PFSK-1 (cell line): ENCODE measurements at regions not wholly inside any gene's neighbourhood (a gene's known extent, or its start where the extent isn't known, plus 50 kb on each side); places are given as distances from the start of the nearest gene placed in this dataset.

Source experiments
- FOXP2 ChIP-seq: optimal IDR thresholded peaks from 2 replicates; pipeline ENCODE3; 2011; ENCODE audit warnings: borderline replicate concordance, control low read depth, inconsistent platforms; ENCODE audit not compliant: insufficient read depth; ENCODE audit errors: extremely low read length, extremely low read depth
- POLR2AphosphoS5 ChIP-seq: IDR thresholded peaks from 2 replicates; pipeline ENCODE4 v1.6.1; 2012; ENCODE audit warnings: low read depth, mild to moderate bottlenecking, control low read depth, low read length, moderate library complexity
- REST ChIP-seq, 2 experiments: IDR thresholded peaks; 2 replicates each; pipeline versions ENCODE4 v1.6.1 to v1.8.0; 2011 to 2012; ENCODE audit warnings: low read depth in 2 of 2, low read length in 2 of 2, control low read depth in 1 of 2, inconsistent platforms in 1 of 2, mild to moderate bottlenecking in 1 of 2, moderate library complexity in 1 of 2; ENCODE audit not compliant: insufficient read depth in 1 of 2
- SIN3A ChIP-seq: IDR thresholded peaks from 2 replicates; pipeline ENCODE4 v1.6.1; 2012; ENCODE audit warnings: mild to moderate bottlenecking, low read length, moderate library complexity, borderline replicate concordance; ENCODE audit not compliant: insufficient read depth
- TAF1 ChIP-seq: IDR thresholded peaks from 2 replicates; pipeline ENCODE4 v1.6.1; 2012; ENCODE audit warnings: low read length, control low read depth, borderline replicate concordance; ENCODE audit not compliant: insufficient read depth

GRCh38 chr17:13699261-13699660 is 97.5 kb upstream of the HS3ST3A1 start:
- TF ChIP-seq TAF1 (no peak), SIN3A (no peak), POLR2AphosphoS5 (no peak), REST (IDR thresholded peaks at IDR 0.05; ENCODE audit: insufficient read depth in 1 of 2, low read depth in 2 of 2, low read length in 2 of 2) (no peak), FOXP2 (no peak)
